ENCODE measurements at regions not wholly inside any gene's neighbourhood (a gene's known extent, or its start where the extent isn't known, plus 50 kb on each side); places are given as distances from the start of the nearest gene placed in this dataset.

DNA sequence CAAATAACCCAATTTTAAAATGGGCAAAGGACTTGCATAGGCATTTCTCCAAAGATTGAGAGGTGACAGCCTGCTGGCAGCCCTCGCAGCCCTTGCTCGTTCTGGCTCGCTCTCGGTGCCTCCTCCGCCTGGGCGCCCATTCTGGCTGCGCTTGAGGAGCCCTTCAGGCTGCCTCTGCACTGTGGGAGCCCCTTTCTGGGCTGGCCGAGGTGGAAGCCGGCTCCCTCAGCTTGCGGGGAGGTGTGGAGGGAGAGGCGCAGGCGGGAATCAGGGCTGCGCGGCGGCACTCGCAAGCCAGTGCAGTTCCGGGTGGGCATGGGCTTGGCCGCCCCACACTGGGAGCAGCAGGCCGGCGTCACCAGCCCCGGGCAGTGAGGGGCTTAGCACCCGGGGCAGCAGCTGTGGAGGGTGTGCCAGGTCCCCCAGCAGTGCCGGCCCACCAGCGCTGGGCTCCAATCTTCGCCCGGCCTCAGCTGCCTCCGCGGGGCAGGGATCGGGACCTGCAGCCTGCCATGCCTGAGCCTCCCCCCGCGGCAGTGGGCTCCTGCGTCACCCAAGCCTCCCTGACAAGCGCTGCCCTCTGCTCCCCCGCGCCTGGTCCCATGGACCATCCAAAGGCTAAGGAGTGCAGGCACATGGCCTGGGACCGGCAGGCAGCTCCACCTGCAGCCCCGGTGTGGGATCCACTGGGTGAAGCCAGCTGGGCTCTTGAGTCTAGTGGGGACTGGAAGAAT is 54.0 kb upstream of the GALNT17 start:
- no peaks in the 10 kb centered on the region for H3K4me1 Mint-ChIP-seq
- DNase-seq (ENCODE audit: low read depth, low spot score): no peak
- no peaks in the 10 kb centered on the region for H3K27me3 Mint-ChIP-seq (ENCODE audit: low read depth)
- no peak overlapping the region for H3K27ac Mint-ChIP-seq (ENCODE audit: unreplicated experiment)
- H3K36me3 Mint-ChIP-seq (ENCODE audit: low read depth): peaks cover 11% of the 10 kb centered on the region
- peaks cover 25% of the 10 kb centered on the region for H3K9me3 Mint-ChIP-seq
- no peak overlapping the region for H3K4me3 Mint-ChIP-seq
- TF ChIP-seq, protein P1, sequence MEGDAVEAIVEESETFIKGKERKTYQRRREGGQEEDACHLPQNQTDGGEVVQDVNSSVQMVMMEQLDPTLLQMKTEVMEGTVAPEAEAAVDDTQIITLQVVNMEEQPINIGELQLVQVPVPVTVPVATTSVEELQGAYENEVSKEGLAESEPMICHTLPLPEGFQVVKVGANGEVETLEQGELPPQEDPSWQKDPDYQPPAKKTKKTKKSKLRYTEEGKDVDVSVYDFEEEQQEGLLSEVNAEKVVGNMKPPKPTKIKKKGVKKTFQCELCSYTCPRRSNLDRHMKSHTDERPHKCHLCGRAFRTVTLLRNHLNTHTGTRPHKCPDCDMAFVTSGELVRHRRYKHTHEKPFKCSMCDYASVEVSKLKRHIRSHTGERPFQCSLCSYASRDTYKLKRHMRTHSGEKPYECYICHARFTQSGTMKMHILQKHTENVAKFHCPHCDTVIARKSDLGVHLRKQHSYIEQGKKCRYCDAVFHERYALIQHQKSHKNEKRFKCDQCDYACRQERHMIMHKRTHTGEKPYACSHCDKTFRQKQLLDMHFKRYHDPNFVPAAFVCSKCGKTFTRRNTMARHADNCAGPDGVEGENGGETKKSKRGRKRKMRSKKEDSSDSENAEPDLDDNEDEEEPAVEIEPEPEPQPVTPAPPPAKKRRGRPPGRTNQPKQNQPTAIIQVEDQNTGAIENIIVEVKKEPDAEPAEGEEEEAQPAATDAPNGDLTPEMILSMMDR (conservative IDR thresholded peaks at IDR 0.05): no peak

All from neural crest cell (in vitro differentiated cells).